Esophagus muscularis mucosa (tissue), 4 donors: ENCODE measurements at regions not wholly inside any gene's neighbourhood (a gene's known extent, or its start where the extent isn't known, plus 50 kb on each side); places are given as distances from the start of the nearest gene placed in this dataset.

ENCODE experiments used
- DNase-seq: peaks from one replicate; pipeline ENCODE4 v3.0.0-alpha.2; 2017; ENCODE audit errors: extremely low spot score
- H3K27ac ChIP-seq, 4 donors: fragments of 200-600 bp; sonication (generic); replicated peaks in 1 of 4; 1 replicate in 3 of 4; 2 replicates in 1 of 4; pipeline ENCODE4 v1.5.1; 2016 to 2019; ENCODE audit warnings: mild to moderate bottlenecking in 1 of 4
- H3K27me3 ChIP-seq, 4 donors: fragments of 200-600 bp; sonication (generic); one replicate each; pipeline versions ENCODE4 v1.5.1 to v1.6.0; 2016 to 2019
- H3K36me3 ChIP-seq, 4 donors: fragments of 200-600 bp; sonication (generic); one replicate each; pipeline ENCODE4 v1.5.1; 2016 to 2019
- H3K4me1 ChIP-seq, 4 donors: fragments of 200-600 bp; sonication (generic); one replicate each; pipeline ENCODE4 v1.5.1; 2016 to 2019
- H3K4me3 ChIP-seq, 4 donors: fragments of 200-600 bp; sonication (generic); 1 replicate in 2 of 4; 2 replicates in 2 of 4; pipeline ENCODE4 v1.5.1; 2016 to 2019; ENCODE audit warnings: mild to moderate bottlenecking in 4 of 4, moderate library complexity in 1 of 4
- H3K9me3 ChIP-seq, 4 donors: fragments of 200-600 bp; sonication (generic); 1 replicate in 3 of 4; 2 replicates in 1 of 4; pipeline ENCODE4 v1.5.1; 2016 to 2019
- CTCF ChIP-seq, 3 experiments: fragments of 200-600 bp in 2 of 3; fragments of 450-650 bp in 1 of 3; sonication (generic) in 2 of 3; IDR thresholded peaks; one replicate each; pipeline ENCODE4 v1.5.1; 2017 to 2019; ENCODE audit warnings: antibody characterized with exemption in 3 of 3, mild to moderate bottlenecking in 2 of 3, moderate library complexity in 1 of 3
- EP300 ChIP-seq: sonication (generic); formaldehyde crosslinking; IDR thresholded peaks from one replicate; pipeline ENCODE4 v1.6.1; 2017; ENCODE audit warnings: antibody characterized with exemption
- POLR2A ChIP-seq: fragments of 450-650 bp; IDR thresholded peaks from one replicate; pipeline ENCODE4 v1.6.1; 2017; ENCODE audit warnings: antibody characterized with exemption, moderate library complexity, mild to moderate bottlenecking, low read depth
- POLR2AphosphoS5 ChIP-seq, 2 donors: sonication (generic); formaldehyde crosslinking; IDR thresholded peaks; one replicate each; pipeline ENCODE4 v1.6.1; 2017; ENCODE audit warnings: antibody characterized with exemption in 2 of 2
- WGBS: methylation state at CpG from one replicate; pipeline ENCODE4 v1.1.5; 2018; 5-methylcytosine and 5-hydroxymethylcytosine counted together
- intact Hi-C: fragments of 100-400 bp; cut with DNase I; formaldehyde crosslinking; loops from one replicate; pipeline ENCODE4 v1.15.1; 2023

GRCh38 chr6:139648430-139649000, 274.1 kb upstream of the CITED2 start:
- H3K36me3 ChIP-seq, result no peaks in the 10 kb centered on the region
- H3K27ac ChIP-seq, result no peak overlapping the region
- TF ChIP-seq CTCF (IDR thresholded peaks at IDR 0.05), result no peak
- TF ChIP-seq POLR2A, result no peak
- no peak for TF ChIP-seq POLR2AphosphoS5 (IDR thresholded peaks at IDR 0.05)
- TF ChIP-seq EP300, result no peak
- no peak overlapping the region for H3K4me3 ChIP-seq
- peaks cover 17 to 34% (median 25%) of the 10 kb centered on the region in 4 donors for H3K4me1 ChIP-seq
- no peaks in the 10 kb centered on the region for H3K9me3 ChIP-seq
- 76% methylated on average over 7 of the region's 7 CpGs for WGBS
- intact Hi-C loops, result loop anchor here (5.0 kb wide), 2 partner anchors 51 to 271 kb away; no protein-coding TSS in a partner anchor
- DNase-seq, result no peak
- H3K27me3 ChIP-seq, result no peaks in the 10 kb centered on the region

- no peak overlapping the region for H3K4me3 ChIP-seq
- peaks cover 17 to 37% (median 26%) of the 10 kb centered on the region in 4 donors for H3K4me1 ChIP-seq
- H3K9me3 ChIP-seq, result no peaks in the 10 kb centered on the region
- DNase-seq, result no peak
- H3K36me3 ChIP-seq, result no peaks in the 10 kb centered on the region
- TF ChIP-seq EP300 (no peak), CTCF (IDR thresholded peaks at IDR 0.05) (no peak), POLR2A (no peak), POLR2AphosphoS5 (IDR thresholded peaks at IDR 0.05) (no peak)
- no peaks in the 10 kb centered on the region for H3K27me3 ChIP-seq
- no peak overlapping the region for H3K27ac ChIP-seq
- 74% methylated on average over 5 of the region's 5 CpGs for WGBS
- intact Hi-C loops, result loop anchor here (5.0 kb wide), 2 partner anchors 51 to 271 kb away; no protein-coding TSS in a partner anchor
These were observed 273.4 kb upstream of the CITED2 start for GRCh38 chr6:139647841-139648240.

GRCh38 chr6:139647016-139647415, 272.6 kb upstream of the CITED2 start:
- Histone ChIP-seq H3K4me1 (peaks cover 17 to 40% (median 26%) of the 10 kb centered on the region in 4 donors), H3K4me3 (no peak overlapping the region), H3K27me3 (no peaks in the 10 kb centered on the region), H3K36me3 (no peaks in the 10 kb centered on the region), H3K27ac (no peak overlapping the region), H3K9me3 (no peaks in the 10 kb centered on the region)
- DNase-seq, result no peak
- intact Hi-C loops, result loop anchor here (5.0 kb wide), 2 partner anchors 50 to 270 kb away; no protein-coding TSS in a partner anchor
- TF ChIP-seq CTCF (IDR thresholded peaks at IDR 0.05) (no peak), POLR2A (no peak), POLR2AphosphoS5 (IDR thresholded peaks at IDR 0.05) (no peak), EP300 (no peak)
- 97% methylated on average over 3 of the region's 3 CpGs for WGBS

GRCh38 chr6:139644821-139645220, 270.4 kb upstream of the CITED2 start:
- Histone ChIP-seq H3K4me3 (no peak overlapping the region), H3K27me3 (no peaks in the 10 kb centered on the region), H3K27ac (peak overlapping the region; percentile 57 to 70 (median 64)), H3K9me3 (no peaks in the 10 kb centered on the region), H3K36me3 (no peaks in the 10 kb centered on the region), H3K4me1 (peaks cover 17 to 40% (median 26%) of the 10 kb centered on the region in 4 donors)
- TF ChIP-seq EP300 (peak; percentile 71), POLR2A (no peak), POLR2AphosphoS5 (IDR thresholded peaks at IDR 0.05) (peak; percentile 72 to 87)
- DNase-seq, result no peak
- 29% methylated on average over 6 of the region's 6 CpGs for WGBS
- intact Hi-C loops, result loop anchor here (5.0 kb wide), 2 partner anchors 48 to 268 kb away; no protein-coding TSS in a partner anchor

- DNase-seq, result no peak
- H3K4me3 ChIP-seq, result no peak overlapping the region
- TF ChIP-seq CTCF (IDR thresholded peaks at IDR 0.05) (no peak), POLR2AphosphoS5 (IDR thresholded peaks at IDR 0.05) (no peak), POLR2A (no peak), EP300 (no peak)
- no peaks in the 10 kb centered on the region for H3K36me3 ChIP-seq
- intact Hi-C loops, result no loop called here
- peak overlapping the region; percentile 57 to 70 (median 64) for H3K27ac ChIP-seq
- no peaks in the 10 kb centered on the region for H3K9me3 ChIP-seq
- no peaks in the 10 kb centered on the region for H3K27me3 ChIP-seq
- 85% methylated on average over 5 of the region's 5 CpGs for WGBS
- peaks cover 17 to 40% (median 26%) of the 10 kb centered on the region in 4 donors for H3K4me1 ChIP-seq
These were observed 269.5 kb upstream of the CITED2 start for GRCh38 chr6:139643986-139644385.
